Astrocyte (in vitro differentiated cells and primary cell): ENCODE measurements at regions not wholly inside any gene's neighbourhood (a gene's known extent, or its start where the extent isn't known, plus 50 kb on each side); places are given as distances from the start of the nearest gene placed in this dataset.
"Not testable (repeated sequence)": the region's sequence is repeated elsewhere in the genome, so short reads cannot be mapped to it uniquely, and the experiment has no call there.

Experiments used
- DNase-seq: peaks from one replicate; pipeline ENCODE4 v3.0.0-alpha.2; 2010; ENCODE audit warnings: low read depth
- FAIRE-seq: peaks from 2 replicates; lab custom pipeline; 2011; peaks lifted over from hg19 to GRCh38; lab: Jason Lieb, UNC
- H2AFZ ChIP-seq: 2 replicates; pipeline ENCODE4 v1.6.0; 2012; ENCODE audit warnings: low read depth, low read length, inconsistent platforms
- H3K27ac ChIP-seq: 2 replicates; pipeline ENCODE4 v1.5.1; 2011; ENCODE audit warnings: low read depth, low read length, inconsistent platforms
- H3K27me3 ChIP-seq: 2 replicates; pipeline ENCODE4 v1.6.0; 2011; ENCODE audit warnings: low read length, inconsistent platforms; ENCODE audit not compliant: insufficient read depth
- H3K36me3 ChIP-seq: 2 replicates; pipeline ENCODE4 v1.5.1; 2011; ENCODE audit warnings: low read length, inconsistent platforms; ENCODE audit not compliant: insufficient read depth
- H3K4me1 ChIP-seq: 2 replicates; pipeline ENCODE4 v1.5.1; 2011; ENCODE audit warnings: low read length, inconsistent platforms; ENCODE audit not compliant: insufficient read depth
- H3K4me2 ChIP-seq: 2 replicates; pipeline ENCODE4 v1.6.0; 2012; ENCODE audit warnings: low read length, inconsistent platforms
- H3K4me3 ChIP-seq: 2 replicates; pipeline ENCODE4 v1.5.1; 2011; ENCODE audit warnings: low read depth, mild to moderate bottlenecking, low read length, inconsistent platforms; ENCODE audit not compliant: insufficient read depth
- H3K79me2 ChIP-seq: 2 replicates; pipeline ENCODE4 v1.6.0; 2012; ENCODE audit warnings: mild to moderate bottlenecking, low read length, inconsistent platforms; ENCODE audit not compliant: insufficient read depth
- H3K9ac ChIP-seq: 2 replicates; pipeline ENCODE4 v1.6.0; 2012; ENCODE audit warnings: mild to moderate bottlenecking, low read length, inconsistent platforms
- H3K9me3 ChIP-seq: 2 replicates; pipeline ENCODE4 v1.5.1; 2012; ENCODE audit warnings: low read depth, mild to moderate bottlenecking, low read length, inconsistent platforms; ENCODE audit not compliant: insufficient read depth
- H4K20me1 ChIP-seq: 2 replicates; pipeline ENCODE4 v1.6.0; 2012; ENCODE audit warnings: low read length, inconsistent platforms; ENCODE audit not compliant: insufficient read depth
- H3K27ac Mint-ChIP-seq: one replicate; pipeline ENCODE4 v1.8.0; 2021; ENCODE audit warnings: mild to moderate bottlenecking, mixed read lengths; ENCODE audit not compliant: unreplicated experiment
- H3K27me3 Mint-ChIP-seq: one replicate; pipeline ENCODE4 v1.8.0; 2021; ENCODE audit warnings: low read depth, mixed read lengths; ENCODE audit not compliant: unreplicated experiment
- H3K36me3 Mint-ChIP-seq: one replicate; pipeline ENCODE4 v1.8.0; 2021; ENCODE audit warnings: low read depth, mixed read lengths; ENCODE audit not compliant: unreplicated experiment
- H3K4me1 Mint-ChIP-seq: one replicate; pipeline ENCODE4 v1.8.0; 2021; ENCODE audit warnings: low read depth, mixed read lengths; ENCODE audit not compliant: unreplicated experiment
- H3K4me3 Mint-ChIP-seq: one replicate; pipeline ENCODE4 v1.8.0; 2021; ENCODE audit warnings: mild to moderate bottlenecking, moderate library complexity, mixed read lengths; ENCODE audit not compliant: unreplicated experiment
- H3K9me3 Mint-ChIP-seq: one replicate; pipeline ENCODE4 v1.8.0; 2021; ENCODE audit warnings: mild to moderate bottlenecking, mixed read lengths; ENCODE audit not compliant: unreplicated experiment
- CTCF ChIP-seq: IDR thresholded peaks from 2 replicates; pipeline ENCODE4 v1.5.1; 2011; ENCODE audit warnings: low read depth, mild to moderate bottlenecking, inconsistent platforms, low read length, moderate library complexity; ENCODE audit not compliant: insufficient read depth
- EZH2 ChIP-seq: IDR thresholded peaks from 2 replicates; pipeline ENCODE4 v1.6.1; 2012; ENCODE audit warnings: mild to moderate bottlenecking, low read length, inconsistent platforms; ENCODE audit not compliant: insufficient read depth

- H3K27me3 ChIP-seq, result no peaks in the 10 kb centered on the region
- Mint-ChIP-seq H3K9me3 (peaks cover 2% of the 10 kb centered on the region), H3K36me3 (no peaks in the 10 kb centered on the region), H3K27me3 (no peaks in the 10 kb centered on the region), H3K27ac (no peak overlapping the region), H3K4me3 (no peak overlapping the region), H3K4me1 (peaks cover 6% of the 10 kb centered on the region)
- no peaks in the 10 kb centered on the region for H4K20me1 ChIP-seq
- TF ChIP-seq EZH2 (no peak), CTCF (no peak)
- FAIRE-seq (no peak), DNase-seq (no peak)
- H2AFZ ChIP-seq, result no peak overlapping the region
- H3K4me1 ChIP-seq, result no peaks in the 10 kb centered on the region
- H3K4me3 ChIP-seq, result no peak overlapping the region
- H3K36me3 ChIP-seq, result no peaks in the 10 kb centered on the region
- H3K27ac ChIP-seq, result no peak overlapping the region
- no peaks in the 10 kb centered on the region for H3K79me2 ChIP-seq
- no peak overlapping the region for H3K9ac ChIP-seq
- H3K9me3 ChIP-seq, result no peaks in the 10 kb centered on the region
- H3K4me2 ChIP-seq, result no peak overlapping the region
Observed at GRCh38 chrX:55867708-55868107, 150.2 kb downstream of the RRAGB start.

GRCh38 chrX:55874807-55875206, 157.3 kb downstream of the RRAGB start:
- no peak overlapping the region for H2AFZ ChIP-seq
- no peaks in the 10 kb centered on the region for H3K4me1 Mint-ChIP-seq
- no peaks in the 10 kb centered on the region for H3K36me3 Mint-ChIP-seq
- DNase-seq (no peak), FAIRE-seq (peak; percentile 65)
- H3K27me3 ChIP-seq, result no peaks in the 10 kb centered on the region
- H3K4me2 ChIP-seq, result no peak overlapping the region
- TF ChIP-seq CTCF, result no peak
- no peak for TF ChIP-seq EZH2
- H3K27ac Mint-ChIP-seq, result no peak overlapping the region
- H3K4me3 Mint-ChIP-seq, result no peak overlapping the region
- H4K20me1 ChIP-seq, result no peaks in the 10 kb centered on the region
- no peak overlapping the region for H3K27ac ChIP-seq
- no peak overlapping the region for H3K4me3 ChIP-seq
- H3K9me3 Mint-ChIP-seq, result peaks cover 4% of the 10 kb centered on the region
- no peaks in the 10 kb centered on the region for H3K36me3 ChIP-seq
- no peak overlapping the region for H3K9ac ChIP-seq
- no peaks in the 10 kb centered on the region for H3K27me3 Mint-ChIP-seq
- no peaks in the 10 kb centered on the region for H3K4me1 ChIP-seq
- no peaks in the 10 kb centered on the region for H3K79me2 ChIP-seq
- no peaks in the 10 kb centered on the region for H3K9me3 ChIP-seq

GRCh38 chrX:55883541-55883940, 166.0 kb downstream of the RRAGB start:
- H4K20me1 ChIP-seq, H3K27me3 ChIP-seq, H3K27ac ChIP-seq, H3K4me1 ChIP-seq, H3K9ac ChIP-seq, H3K27me3 Mint-ChIP-seq, H3K9me3 Mint-ChIP-seq, H3K4me3 ChIP-seq, H3K4me3 Mint-ChIP-seq, H3K79me2 ChIP-seq, H3K4me1 Mint-ChIP-seq, H3K4me2 ChIP-seq, H3K9me3 ChIP-seq, H2AFZ ChIP-seq, DNase-seq, H3K27ac Mint-ChIP-seq, H3K36me3 ChIP-seq, H3K36me3 Mint-ChIP-seq: not testable (repeated sequence)
- peak; percentile 47 for FAIRE-seq
